Hindlimb muscle (tissue), 1 donor: ENCODE measurements at regions not wholly inside any gene's neighbourhood (a gene's known extent, or its start where the extent isn't known, plus 50 kb on each side); places are given as distances from the start of the nearest gene placed in this dataset.
"Not testable (repeated sequence)": the region's sequence is repeated elsewhere in the genome, so short reads cannot be mapped to it uniquely, and the experiment has no call there.

Experiments
- DNase-seq: peaks from one replicate; pipeline ENCODE4 v3.0.0-alpha.2; 2013

DNA sequence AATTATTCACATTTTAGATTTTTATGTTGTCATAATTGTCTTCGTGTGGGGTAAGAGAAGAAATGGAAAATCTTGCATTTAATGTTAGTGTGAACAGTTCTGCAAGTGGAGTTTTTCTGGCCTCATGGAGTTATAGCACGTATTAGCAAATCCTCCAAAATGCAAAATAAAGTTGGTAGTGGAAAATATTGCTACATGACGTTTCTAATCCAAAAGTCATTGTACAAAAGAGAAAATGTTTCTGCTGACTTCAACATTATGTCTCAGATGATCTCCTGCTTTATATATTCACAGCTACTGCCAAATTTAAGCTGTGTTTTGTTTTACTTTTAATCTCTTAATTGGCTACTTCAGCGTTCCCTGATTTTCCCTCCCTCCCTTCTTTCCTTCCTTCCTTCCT lies 1804.0 kb upstream of the RAG2 start:
- peak; percentile 6 for DNase-seq

- DNase-seq: no peak
These were observed 1794.1 kb upstream of the RAG2 start for GRCh38 chr11:38392176-38392575.

- DNase-seq: peak; percentile 1
These were observed 1786.5 kb upstream of the RAG2 start for GRCh38 chr11:38384568-38384967.

- no peak for DNase-seq
These were observed 1767.2 kb upstream of the RAG2 start for GRCh38 chr11:38365274-38365673.

DNA sequence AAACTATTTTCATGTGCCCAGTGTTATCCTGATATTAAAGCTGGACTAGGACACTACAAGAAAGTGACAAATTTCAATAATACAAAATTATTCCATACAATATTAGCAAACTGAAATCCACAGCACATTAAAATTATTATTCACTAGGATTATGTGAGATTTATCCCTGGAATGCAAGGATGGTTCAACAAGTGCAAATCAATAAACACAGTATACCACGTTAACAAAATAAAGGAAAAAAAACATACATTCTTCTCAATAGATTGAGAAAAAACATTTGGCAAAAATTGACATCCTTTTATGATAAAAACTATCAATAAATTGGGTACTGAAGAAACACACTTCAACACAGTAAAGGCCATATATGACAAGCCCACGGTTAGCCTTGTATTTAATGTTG lies 1758.2 kb upstream of the RAG2 start:
- no peak for DNase-seq

- DNase-seq: no peak
These were observed 1747.2 kb upstream of the RAG2 start for GRCh38 chr11:38345286-38345685.

- DNase-seq: not testable (repeated sequence)
These were observed 1743.6 kb upstream of the RAG2 start for GRCh38 chr11:38341612-38342011.

DNA sequence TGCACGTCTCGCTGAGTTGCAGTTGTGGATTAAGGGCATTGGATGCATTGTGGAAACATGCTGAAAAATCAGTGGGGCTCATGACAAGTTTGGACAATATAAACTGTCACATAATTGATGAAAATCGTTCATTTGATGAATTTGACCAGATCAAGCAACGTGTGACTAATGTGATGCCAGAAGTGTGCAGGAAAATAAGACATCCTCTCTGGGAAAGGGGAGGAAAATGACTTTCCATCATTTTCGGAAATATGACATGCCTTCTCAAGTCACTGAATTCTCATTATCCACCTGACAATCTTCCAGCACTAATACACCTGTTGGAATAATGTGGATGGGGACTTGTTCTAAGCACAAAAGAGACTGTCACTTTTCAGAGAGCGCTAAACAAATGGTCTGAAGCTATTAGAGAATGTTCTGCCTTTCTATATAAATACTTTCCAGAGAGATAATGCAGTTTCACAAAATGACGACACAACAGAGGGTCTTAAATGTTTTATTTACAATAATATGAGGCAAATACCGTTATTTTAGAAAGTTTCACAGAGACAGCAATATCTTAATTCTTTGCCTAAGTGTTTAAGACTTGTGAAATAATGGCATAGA lies 1741.9 kb upstream of the RAG2 start:
- no peak for DNase-seq

GRCh38 chr11:38338022-38338421 lies 1740.0 kb upstream of the RAG2 start:
- DNase-seq: not testable (repeated sequence)

GRCh38 chr11:38332046-38332445 lies 1734.0 kb upstream of the RAG2 start:
- no peak for DNase-seq

DNA sequence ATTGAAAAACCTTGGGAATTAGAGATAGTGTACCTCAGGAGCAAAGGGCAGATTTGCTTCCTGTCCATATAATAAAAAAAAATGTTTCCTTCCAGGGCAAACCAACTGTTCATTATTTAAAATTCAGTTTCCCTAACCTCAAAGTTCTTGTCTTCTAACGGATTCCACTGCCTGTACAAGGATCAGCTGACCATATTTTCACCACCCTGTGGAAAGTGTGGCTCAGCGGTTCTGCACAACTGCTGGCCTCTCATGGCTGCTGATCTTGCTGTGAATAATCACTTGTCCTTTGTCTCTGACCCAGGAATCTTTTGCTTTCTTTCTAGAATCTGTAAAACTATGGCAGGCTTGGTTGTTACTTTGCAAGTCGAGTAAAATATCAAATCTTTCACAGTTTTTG lies 1732.5 kb upstream of the RAG2 start:
- no peak for DNase-seq

- no peak for DNase-seq
These were observed 1726.1 kb upstream of the RAG2 start for GRCh38 chr11:38323961-38324761.

DNA sequence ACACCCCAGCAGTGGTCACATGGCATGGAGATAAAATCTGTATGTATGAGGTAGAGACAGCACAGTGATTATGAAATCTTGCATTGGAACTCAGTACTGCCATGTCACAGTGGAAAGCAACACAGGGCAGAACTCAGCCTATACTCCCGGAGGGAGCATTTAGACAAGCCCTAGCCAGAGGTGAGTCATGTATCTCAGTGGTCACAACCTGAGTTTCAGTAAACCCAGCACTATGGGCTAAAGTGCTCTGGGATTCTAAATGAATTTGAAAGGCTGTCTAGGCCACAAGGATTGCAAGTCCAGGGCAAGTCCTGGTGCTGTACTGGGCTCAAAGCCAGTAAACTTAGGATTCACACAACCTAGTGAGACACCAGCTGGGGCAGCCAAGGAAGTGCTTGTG lies 1717.1 kb upstream of the RAG2 start:
- no peak for DNase-seq

DNA sequence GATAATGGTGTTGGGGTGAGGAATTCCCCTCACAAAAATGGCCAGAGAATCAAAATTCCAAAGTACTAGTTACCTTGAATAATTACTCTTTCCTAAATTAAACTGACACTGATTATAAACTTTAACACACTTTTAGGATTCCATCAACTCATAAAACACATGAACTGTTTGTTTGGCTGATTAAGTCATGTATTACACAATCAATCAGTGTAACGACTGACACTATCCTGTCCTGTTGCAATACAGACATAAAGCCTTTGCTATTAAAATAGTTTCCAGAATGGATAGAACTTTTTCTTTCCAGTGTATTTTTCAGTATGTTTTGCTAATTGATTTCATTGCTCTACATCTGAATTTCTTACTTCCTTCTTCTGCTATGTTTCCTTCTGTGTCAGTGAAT lies 1709.4 kb upstream of the RAG2 start:
- no peak for DNase-seq

- DNase-seq: no peak
These were observed 1707.6 kb upstream of the RAG2 start for GRCh38 chr11:38305682-38306081.

- DNase-seq: no peak
These were observed 1706.9 kb upstream of the RAG2 start for GRCh38 chr11:38304926-38305325.

GRCh38 chr11:38302564-38302963 lies 1704.5 kb upstream of the RAG2 start:
- DNase-seq: no peak

- no peak for DNase-seq
These were observed 1702.5 kb upstream of the RAG2 start for GRCh38 chr11:38300570-38300969.

- DNase-seq: no peak
These were observed 1698.3 kb upstream of the RAG2 start for GRCh38 chr11:38296211-38296776.

GRCh38 chr11:38282718-38283117 lies 1684.7 kb upstream of the RAG2 start:
- DNase-seq: no peak

- no peak for DNase-seq
These were observed 1680.6 kb upstream of the RAG2 start for GRCh38 chr11:38278457-38279141.

- no peak for DNase-seq
These were observed 1676.0 kb upstream of the RAG2 start for GRCh38 chr11:38274031-38274430.

DNA sequence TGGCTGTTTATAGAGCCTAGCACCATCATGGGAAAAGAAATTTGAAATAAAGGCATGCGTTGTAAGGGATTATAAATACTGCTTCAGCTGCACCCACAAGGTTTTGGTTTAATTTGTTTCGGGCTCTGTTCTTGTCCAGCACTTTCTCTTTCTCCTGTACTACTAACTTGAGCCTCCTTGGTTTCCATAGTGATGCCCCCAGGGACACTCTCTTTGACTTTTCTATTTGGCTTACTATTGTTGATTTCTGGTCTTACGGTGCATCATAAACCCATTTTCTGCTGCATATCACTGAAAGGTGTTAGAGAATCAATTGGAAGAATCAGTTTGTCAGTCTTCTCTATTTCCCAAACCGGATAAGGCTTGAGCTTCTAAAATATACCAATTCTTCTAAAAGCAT lies 1674.3 kb upstream of the RAG2 start:
- DNase-seq: peak; percentile 7

- DNase-seq: no peak
These were observed 1668.7 kb upstream of the RAG2 start for GRCh38 chr11:38266691-38267090.
